SK-N-SH (cell line): ENCODE measurements at regions not wholly inside any gene's neighbourhood (a gene's known extent, or its start where the extent isn't known, plus 50 kb on each side); places are given as distances from the start of the nearest gene placed in this dataset.

Experiments
- EP300 ChIP-seq, 2 experiments: IDR thresholded peaks; 2 replicates each; pipeline versions ENCODE4 v1.4.0 to v1.6.1; 2012; ENCODE audit warnings: borderline replicate concordance in 1 of 2, low read depth in 1 of 2, low read length in 1 of 2
- MAX ChIP-seq: IDR thresholded peaks from 2 replicates; pipeline ENCODE4 v1.4.0; 2012; ENCODE audit warnings: low read depth

GRCh38 chr1:79186260-79186659 is 179.7 kb upstream of the ADGRL4 start:
- TF ChIP-seq MAX (no peak), EP300 (IDR thresholded peaks at IDR 0.05; ENCODE audit: borderline replicate concordance in 1 of 2, low read depth in 1 of 2, low read length in 1 of 2) (no peak)
